Stimulated activated CD8-positive, alpha-beta memory T cell treated with anti-CD3 and anti-CD28 coated beads, Interleukin-4, amount 100 ng/mL, for 48 hours (primary cell): ENCODE measurements at regions not wholly inside any gene's neighbourhood (a gene's known extent, or its start where the extent isn't known, plus 50 kb on each side); places are given as distances from the start of the nearest gene placed in this dataset.
"Not testable (repeated sequence)": the region's sequence is repeated elsewhere in the genome, so short reads cannot be mapped to it uniquely, and the experiment has no call there.

ENCODE experiments used
- DNase-seq: peaks from one replicate; pipeline ENCODE4 v3.0.0-alpha.2; 2020

- DNase-seq, result no peak
These were observed 254.7 kb upstream of the FANCL start for GRCh38 chr2:58495806-58496205.

- no peak for DNase-seq
These were observed 253.0 kb upstream of the FANCL start for GRCh38 chr2:58494071-58494501.

DNA sequence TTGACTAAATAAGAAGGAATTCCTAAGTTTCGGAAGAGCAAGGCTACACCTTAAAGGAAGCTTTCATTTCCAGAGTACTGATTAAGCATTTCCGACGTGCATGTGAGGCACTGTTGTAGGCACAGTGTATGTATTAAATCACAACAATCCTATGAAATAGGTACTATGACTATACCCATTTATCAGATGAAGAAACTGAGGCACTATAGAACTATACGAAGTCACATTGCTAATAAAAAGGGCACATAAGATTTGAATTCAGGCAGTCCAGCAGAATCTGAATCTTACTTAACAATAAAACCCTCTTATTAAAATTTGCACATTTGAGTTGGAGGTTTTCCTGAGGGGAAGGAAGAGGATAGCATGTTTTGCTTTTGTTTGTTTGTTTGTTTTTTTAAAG lies 243.5 kb upstream of the FANCL start:
- DNase-seq, result no peak

- DNase-seq, result no peak
These were observed 243.1 kb upstream of the FANCL start for GRCh38 chr2:58484221-58484620.

GRCh38 chr2:58483307-58483706 lies 242.2 kb upstream of the FANCL start:
- no peak for DNase-seq

GRCh38 chr2:58481670-58482069 lies 240.5 kb upstream of the FANCL start:
- no peak for DNase-seq

- DNase-seq, result no peak
These were observed 239.0 kb upstream of the FANCL start for GRCh38 chr2:58480141-58480540.

DNA sequence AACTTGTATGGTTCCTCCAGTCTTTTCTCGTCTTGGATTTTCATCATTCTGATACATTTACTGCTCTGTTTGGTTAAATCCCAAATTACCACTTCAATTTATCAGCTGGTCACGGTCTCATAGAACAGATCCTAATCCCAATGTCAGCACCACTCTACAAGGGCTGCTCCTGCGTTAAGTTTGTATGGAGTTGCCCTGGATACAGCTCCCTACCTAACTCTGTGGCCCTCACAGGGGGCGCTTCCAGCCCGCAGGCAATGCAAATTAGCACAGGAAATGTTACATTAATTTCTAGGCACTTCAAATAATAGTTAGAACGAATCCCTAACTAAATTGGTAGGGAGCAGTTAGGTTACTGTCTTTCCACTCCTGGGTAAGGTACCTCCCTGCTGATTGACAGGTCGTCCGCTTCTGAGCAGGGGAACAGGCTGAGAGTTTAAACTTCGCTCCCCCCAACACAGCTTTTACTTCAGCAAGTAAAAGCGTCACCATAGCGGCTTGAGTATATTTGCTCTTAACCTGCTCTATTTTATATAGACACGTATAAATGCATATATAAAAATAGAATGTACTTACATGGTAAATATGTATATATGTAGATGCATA lies 238.5 kb upstream of the FANCL start:
- no peak for DNase-seq

DNA sequence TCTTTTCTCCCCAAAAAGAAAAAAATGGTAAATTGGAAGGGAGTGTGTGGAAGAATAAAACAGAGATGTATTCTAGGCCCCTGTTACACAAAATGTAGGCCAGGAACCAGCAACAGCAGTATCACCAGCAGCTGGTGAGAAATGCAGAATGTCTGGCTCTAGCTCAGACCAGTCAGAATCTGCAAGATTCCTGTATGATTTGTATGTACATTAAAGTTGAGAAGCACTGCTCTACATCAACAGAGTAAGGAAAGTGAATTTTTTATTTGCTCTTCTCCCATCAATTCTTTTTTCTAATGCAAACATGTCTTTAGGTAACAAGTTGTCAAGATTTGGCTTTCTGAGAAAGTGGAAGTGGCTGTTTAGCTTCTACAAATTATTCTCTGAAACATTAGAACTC lies 235.4 kb upstream of the FANCL start:
- no peak for DNase-seq

DNA sequence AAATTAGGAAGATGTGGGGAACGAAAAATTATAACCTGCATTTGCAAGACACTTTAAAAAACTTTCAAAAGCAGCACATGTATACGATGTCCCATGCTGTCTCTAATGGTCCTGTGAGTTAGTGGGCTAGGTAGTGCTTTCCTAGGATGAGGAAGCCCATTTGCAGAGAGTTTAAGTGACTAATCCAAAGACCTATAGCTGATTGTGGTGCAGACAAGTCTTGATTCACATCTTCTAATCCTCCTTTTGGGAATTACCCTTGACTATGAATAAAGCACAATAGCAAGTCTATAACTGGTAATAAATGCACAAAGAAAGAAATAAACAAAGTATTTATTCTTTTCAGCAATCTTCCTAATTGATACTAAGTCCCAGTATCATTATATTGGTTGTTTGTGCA lies 234.6 kb upstream of the FANCL start:
- DNase-seq, result no peak

GRCh38 chr2:58473165-58473564 lies 232.0 kb upstream of the FANCL start:
- DNase-seq, result no peak

- no peak for DNase-seq
These were observed 225.7 kb upstream of the FANCL start for GRCh38 chr2:58466804-58467203.

DNA sequence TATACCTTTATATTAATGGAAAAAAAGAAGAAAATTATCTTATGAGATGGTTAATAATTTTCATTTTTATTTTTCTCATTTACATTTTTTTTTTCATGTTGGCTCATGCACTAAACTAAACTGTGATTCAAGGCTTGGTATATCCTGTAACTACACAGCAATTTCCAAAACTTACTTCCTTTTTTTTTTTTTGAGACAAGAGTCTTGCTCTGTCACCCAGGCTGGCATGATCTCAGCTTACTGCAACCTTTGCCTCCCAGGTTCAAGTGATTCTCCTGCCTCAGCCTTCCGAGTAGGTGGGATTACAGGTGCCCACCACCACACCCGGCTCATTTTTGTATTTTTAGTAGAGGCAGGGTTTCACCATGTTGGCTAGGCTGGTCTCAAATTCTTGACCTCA lies 224.9 kb upstream of the FANCL start:
- not testable (repeated sequence) for DNase-seq

- no peak for DNase-seq
These were observed 219.5 kb upstream of the FANCL start for GRCh38 chr2:58460670-58461069.

DNA sequence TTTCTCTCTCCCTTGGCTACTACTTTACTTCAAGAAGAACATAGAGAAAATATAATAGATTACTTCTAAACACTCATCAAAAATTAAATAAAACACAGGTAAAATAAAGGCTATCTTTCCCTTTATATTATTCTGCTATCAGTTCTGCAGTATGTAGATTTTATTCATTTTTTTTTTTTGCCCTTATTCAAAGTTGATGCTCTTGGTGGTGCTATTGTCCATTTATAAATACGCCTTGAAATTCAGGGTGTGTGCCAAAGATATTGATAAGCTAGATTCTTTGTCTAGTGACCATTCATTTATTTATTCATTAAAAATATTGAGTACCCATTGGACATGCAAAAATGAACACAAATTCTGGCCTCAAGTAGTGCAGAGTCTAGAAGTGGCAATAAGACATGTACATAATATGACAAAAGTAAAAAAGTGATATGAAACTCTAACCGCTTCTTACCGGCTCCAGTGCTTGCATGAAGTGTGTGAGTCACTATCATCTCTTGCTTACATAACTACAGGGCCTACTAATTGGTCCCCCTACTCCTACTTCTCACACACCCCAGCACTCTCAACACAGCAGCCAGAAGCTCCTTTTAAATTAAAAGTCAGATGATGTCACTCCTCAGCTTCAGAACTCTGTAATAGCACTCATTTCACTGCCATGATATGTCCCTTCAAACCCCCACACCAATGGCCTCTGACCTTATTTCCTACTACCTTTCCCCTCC lies 208.3 kb upstream of the FANCL start:
- no peak for DNase-seq

- no peak for DNase-seq
These were observed 207.7 kb upstream of the FANCL start for GRCh38 chr2:58448845-58449244.

- DNase-seq, result peak; percentile 36
These were observed 207.0 kb upstream of the FANCL start for GRCh38 chr2:58448065-58448507.

DNA sequence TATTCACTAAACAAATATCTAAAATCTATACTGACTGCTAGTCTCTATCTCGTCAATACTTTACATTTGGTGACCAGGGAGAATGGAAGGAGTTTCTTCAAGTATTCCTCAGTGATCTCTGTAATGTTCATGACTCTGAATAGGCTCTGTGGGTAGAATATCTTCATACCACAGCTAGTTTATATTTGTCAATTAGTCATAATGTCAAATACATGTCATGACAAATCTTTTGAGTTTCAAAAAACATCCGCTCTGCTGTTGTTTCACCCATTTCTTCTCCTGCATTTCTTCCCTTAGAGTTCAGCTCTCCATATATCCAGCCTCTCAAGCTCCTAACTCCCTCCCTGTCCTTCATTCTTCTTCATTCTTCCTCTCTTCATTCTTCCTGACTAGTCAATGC lies 206.5 kb upstream of the FANCL start:
- no peak for DNase-seq

- no peak for DNase-seq
These were observed 200.5 kb upstream of the FANCL start for GRCh38 chr2:58441643-58442042.

- no peak for DNase-seq
These were observed 195.7 kb upstream of the FANCL start for GRCh38 chr2:58436872-58437271.

GRCh38 chr2:58435246-58435645 lies 194.1 kb upstream of the FANCL start:
- DNase-seq, result no peak

DNA sequence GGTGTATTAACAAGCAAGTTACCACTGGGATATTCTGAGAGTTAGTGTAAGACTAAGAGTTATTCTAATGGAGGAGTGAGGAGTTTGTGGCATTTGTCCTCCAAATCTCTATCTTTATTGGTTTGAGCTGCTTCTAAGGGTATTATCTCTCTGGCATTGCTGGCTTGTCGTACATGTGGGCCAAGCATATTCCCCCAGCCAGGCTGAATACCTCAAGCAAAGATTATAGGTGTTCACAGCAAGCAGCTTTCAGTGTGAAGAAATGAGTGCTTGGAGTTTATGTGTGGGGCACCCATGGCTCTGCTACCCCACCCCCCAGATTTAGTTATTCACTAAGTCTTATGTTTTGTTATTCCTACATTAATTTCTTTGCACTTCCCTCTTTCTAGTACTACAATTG lies 193.6 kb upstream of the FANCL start:
- no peak for DNase-seq

GRCh38 chr2:58432491-58433170 lies 191.5 kb upstream of the FANCL start:
- no peak for DNase-seq
